ENCODE measurements at regions not wholly inside any gene's neighbourhood (a gene's known extent, or its start where the extent isn't known, plus 50 kb on each side); places are given as distances from the start of the nearest gene placed in this dataset.

DNA sequence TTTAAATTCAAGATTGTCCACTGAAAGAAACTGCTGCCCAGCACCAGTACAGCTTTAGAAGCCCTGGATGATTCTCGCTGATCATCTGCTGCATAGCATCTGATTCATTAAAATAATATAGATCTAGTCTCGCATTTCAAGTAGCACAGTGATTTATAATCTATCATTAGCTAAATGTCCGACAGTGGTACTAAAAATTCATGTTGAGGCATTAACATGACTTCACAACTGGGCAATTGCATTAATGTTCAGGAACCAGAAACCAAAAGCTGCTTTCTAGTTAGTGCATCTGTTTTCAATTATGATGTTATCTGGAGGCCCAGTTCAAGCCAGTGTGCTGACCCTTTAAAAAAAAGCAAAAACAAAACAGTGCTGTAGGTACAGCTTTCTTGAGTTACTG, 1987.2 kb upstream of the SEL1L start:
- no peak overlapping the region for H3K4me3 ChIP-seq
- no peaks in the 10 kb centered on the region for H3K36me3 ChIP-seq
- H3K27ac ChIP-seq, result no peak overlapping the region
- no peaks in the 10 kb centered on the region for H3K9me3 ChIP-seq
- DNase-seq (ENCODE audit: low spot score), result no peak
- 65% methylated on average over 3 of the region's 3 CpGs for WGBS
- intact Hi-C loops (cut with DNase I), result no loop called here
- H3K27me3 ChIP-seq (replicated peaks; ENCODE audit: insufficient read depth), result no peaks in the 10 kb centered on the region
- TF ChIP-seq, protein P1, sequence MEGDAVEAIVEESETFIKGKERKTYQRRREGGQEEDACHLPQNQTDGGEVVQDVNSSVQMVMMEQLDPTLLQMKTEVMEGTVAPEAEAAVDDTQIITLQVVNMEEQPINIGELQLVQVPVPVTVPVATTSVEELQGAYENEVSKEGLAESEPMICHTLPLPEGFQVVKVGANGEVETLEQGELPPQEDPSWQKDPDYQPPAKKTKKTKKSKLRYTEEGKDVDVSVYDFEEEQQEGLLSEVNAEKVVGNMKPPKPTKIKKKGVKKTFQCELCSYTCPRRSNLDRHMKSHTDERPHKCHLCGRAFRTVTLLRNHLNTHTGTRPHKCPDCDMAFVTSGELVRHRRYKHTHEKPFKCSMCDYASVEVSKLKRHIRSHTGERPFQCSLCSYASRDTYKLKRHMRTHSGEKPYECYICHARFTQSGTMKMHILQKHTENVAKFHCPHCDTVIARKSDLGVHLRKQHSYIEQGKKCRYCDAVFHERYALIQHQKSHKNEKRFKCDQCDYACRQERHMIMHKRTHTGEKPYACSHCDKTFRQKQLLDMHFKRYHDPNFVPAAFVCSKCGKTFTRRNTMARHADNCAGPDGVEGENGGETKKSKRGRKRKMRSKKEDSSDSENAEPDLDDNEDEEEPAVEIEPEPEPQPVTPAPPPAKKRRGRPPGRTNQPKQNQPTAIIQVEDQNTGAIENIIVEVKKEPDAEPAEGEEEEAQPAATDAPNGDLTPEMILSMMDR (IDR thresholded peaks at IDR 0.05), result no peak
- TF ChIP-seq POLR2AphosphoS5 (IDR thresholded peaks at IDR 0.05) (no peak), POLR2A (IDR thresholded peaks at IDR 0.05) (no peak)
- no peaks in the 10 kb centered on the region for H3K4me1 ChIP-seq (replicated peaks)

DNA sequence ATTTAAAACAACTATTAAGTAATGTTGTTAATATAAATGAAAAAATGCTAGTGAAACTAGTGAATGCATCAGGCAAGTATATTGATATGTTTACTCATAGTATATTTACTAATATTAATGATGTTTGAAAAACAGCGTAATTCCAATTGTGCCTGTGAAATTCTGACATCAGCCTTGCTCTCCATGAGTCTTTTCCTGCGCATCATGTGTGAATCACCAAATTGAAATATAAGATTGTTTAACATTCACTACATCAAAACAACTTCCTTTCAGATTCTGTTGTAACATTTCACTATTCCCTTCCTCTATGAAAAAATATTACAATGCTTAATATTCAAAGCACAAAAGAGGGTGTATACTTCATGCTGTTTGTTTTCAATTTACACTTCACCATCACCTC, 1995.9 kb upstream of the SEL1L start:
- no peaks in the 10 kb centered on the region for H3K9me3 ChIP-seq
- H3K36me3 ChIP-seq, result no peaks in the 10 kb centered on the region
- no peak overlapping the region for H3K27ac ChIP-seq
- H3K4me1 ChIP-seq (replicated peaks), result no peaks in the 10 kb centered on the region
- WGBS, result 97% methylated on average over 2 of the region's 2 CpGs
- H3K27me3 ChIP-seq (replicated peaks; ENCODE audit: insufficient read depth), result no peaks in the 10 kb centered on the region
- H3K4me3 ChIP-seq, result no peak overlapping the region
- TF ChIP-seq POLR2A (IDR thresholded peaks at IDR 0.05), result no peak
- TF ChIP-seq, protein P1 (IDR thresholded peaks at IDR 0.05), result no peak
- TF ChIP-seq POLR2AphosphoS5 (IDR thresholded peaks at IDR 0.05), result no peak
- intact Hi-C loops (cut with DNase I), result no loop called here
- DNase-seq (ENCODE audit: low spot score), result no peak

DNA sequence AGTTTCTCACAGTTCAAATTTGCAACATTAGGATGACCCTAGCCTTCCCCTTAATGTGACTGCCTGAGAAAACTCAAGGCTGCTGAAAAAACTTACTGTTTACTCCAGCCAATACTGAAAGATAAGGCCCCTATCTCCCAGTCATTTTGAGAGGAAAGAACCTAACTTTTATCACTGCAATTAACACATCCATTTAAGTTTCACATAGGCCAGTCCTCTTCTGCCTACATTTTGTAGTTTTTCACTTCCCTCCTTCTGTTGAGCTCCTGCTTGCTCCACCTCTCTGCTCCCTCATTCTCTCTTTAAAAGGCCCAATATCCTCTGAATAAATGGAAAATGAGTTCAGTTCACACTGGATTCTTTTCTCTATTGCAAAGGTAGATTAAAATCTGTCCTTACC, 1996.2 kb upstream of the FLRT2 start:
- Histone ChIP-seq H3K27me3 (replicated peaks; ENCODE audit: insufficient read depth) (no peaks in the 10 kb centered on the region), H3K27ac (no peak overlapping the region), H3K4me1 (replicated peaks) (no peaks in the 10 kb centered on the region), H3K9me3 (no peaks in the 10 kb centered on the region), H3K4me3 (no peak overlapping the region), H3K36me3 (no peaks in the 10 kb centered on the region)
- intact Hi-C loops (cut with DNase I), result no loop called here
- no peak for DNase-seq (ENCODE audit: low spot score)
- no peak for TF ChIP-seq POLR2A (IDR thresholded peaks at IDR 0.05)
- TF ChIP-seq POLR2AphosphoS5 (IDR thresholded peaks at IDR 0.05), result no peak
- TF ChIP-seq, protein P1 (IDR thresholded peaks at IDR 0.05), result no peak

DNA sequence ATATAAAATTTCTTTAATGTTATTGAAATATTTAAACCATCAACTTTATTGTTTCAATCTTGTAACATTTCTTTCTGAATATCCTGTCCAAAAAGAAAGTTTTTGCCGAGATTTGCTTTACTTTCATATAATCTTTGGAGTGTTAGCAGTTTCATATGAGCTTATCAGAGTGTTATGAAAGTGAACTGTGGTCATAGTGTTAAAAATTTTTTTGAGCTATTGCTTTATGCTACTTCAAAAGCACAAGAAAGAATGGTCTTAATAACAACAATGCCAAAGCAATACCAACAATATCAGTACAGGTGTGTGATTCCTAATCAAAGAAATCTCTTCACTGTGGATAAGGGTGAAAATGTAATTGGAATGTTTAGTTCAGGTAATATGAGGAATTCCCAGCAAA, 1994.9 kb upstream of the FLRT2 start:
- H3K4me1 ChIP-seq (replicated peaks), result no peaks in the 10 kb centered on the region
- no peak overlapping the region for H3K27ac ChIP-seq
- TF ChIP-seq POLR2A (IDR thresholded peaks at IDR 0.05) (no peak), POLR2AphosphoS5 (IDR thresholded peaks at IDR 0.05) (no peak)
- TF ChIP-seq, protein P1 (IDR thresholded peaks at IDR 0.05), result no peak
- DNase-seq (ENCODE audit: low spot score), result no peak
- H3K36me3 ChIP-seq, result no peaks in the 10 kb centered on the region
- H3K27me3 ChIP-seq (replicated peaks; ENCODE audit: insufficient read depth), result no peaks in the 10 kb centered on the region
- H3K9me3 ChIP-seq, result no peaks in the 10 kb centered on the region
- intact Hi-C loops (cut with DNase I), result no loop called here
- no peak overlapping the region for H3K4me3 ChIP-seq
- WGBS, result 87% methylated on average over 1 of the region's 1 CpG

DNA sequence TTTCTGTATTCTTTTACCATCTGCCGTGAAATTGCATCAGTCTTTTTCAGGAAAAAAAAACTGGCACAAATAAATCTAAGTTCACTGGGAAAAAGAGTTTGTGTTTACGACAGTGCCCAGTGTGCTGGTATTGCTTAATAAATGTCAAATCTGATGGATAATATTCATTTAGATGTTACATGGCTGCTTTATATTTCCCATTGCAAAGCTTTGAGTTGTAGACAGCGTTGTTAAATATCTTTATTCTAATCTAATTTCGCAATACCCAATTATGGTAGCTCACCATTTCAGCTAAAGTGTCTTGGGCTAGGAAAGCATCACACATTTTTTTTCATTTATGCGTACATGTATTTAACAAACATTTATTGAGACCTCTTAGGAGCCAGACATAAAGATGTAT, 1994.5 kb upstream of the FLRT2 start:
- TF ChIP-seq POLR2A (IDR thresholded peaks at IDR 0.05) (no peak), POLR2AphosphoS5 (IDR thresholded peaks at IDR 0.05) (no peak)
- TF ChIP-seq, protein P1 (IDR thresholded peaks at IDR 0.05), result no peak
- H3K4me1 ChIP-seq (replicated peaks), result no peaks in the 10 kb centered on the region
- no peaks in the 10 kb centered on the region for H3K27me3 ChIP-seq (replicated peaks; ENCODE audit: insufficient read depth)
- intact Hi-C loops (cut with DNase I), result no loop called here
- 62% methylated on average over 5 of the region's 5 CpGs for WGBS
- no peaks in the 10 kb centered on the region for H3K9me3 ChIP-seq
- no peak overlapping the region for H3K4me3 ChIP-seq
- no peak for DNase-seq (ENCODE audit: low spot score)
- no peaks in the 10 kb centered on the region for H3K36me3 ChIP-seq
- no peak overlapping the region for H3K27ac ChIP-seq

All from prostate gland (tissue), 2 donors.